Stimulated activated CD8-positive, alpha-beta memory T cell treated with anti-CD3 and anti-CD28 coated beads, Interleukin-7, amount 100 ng/mL, for 24 hours (primary cell): ENCODE measurements at regions not wholly inside any gene's neighbourhood (a gene's known extent, or its start where the extent isn't known, plus 50 kb on each side); places are given as distances from the start of the nearest gene placed in this dataset.
A peak's percentile ranks its signal among the peaks of the same experiment; 100 is the strongest.

ENCODE experiments used
- DNase-seq: peaks from one replicate; pipeline ENCODE4 v3.0.0-alpha.2; 2020; ENCODE audit warnings: low read depth

- no peak for DNase-seq
These were observed 840.7 kb downstream of the FAM181B start for GRCh38 chr11:81892770-81893635.

- DNase-seq: no peak
These were observed 845.3 kb downstream of the FAM181B start for GRCh38 chr11:81888391-81888790.

GRCh38 chr11:81887671-81888070, 846.0 kb downstream of the FAM181B start:
- no peak for DNase-seq

DNA sequence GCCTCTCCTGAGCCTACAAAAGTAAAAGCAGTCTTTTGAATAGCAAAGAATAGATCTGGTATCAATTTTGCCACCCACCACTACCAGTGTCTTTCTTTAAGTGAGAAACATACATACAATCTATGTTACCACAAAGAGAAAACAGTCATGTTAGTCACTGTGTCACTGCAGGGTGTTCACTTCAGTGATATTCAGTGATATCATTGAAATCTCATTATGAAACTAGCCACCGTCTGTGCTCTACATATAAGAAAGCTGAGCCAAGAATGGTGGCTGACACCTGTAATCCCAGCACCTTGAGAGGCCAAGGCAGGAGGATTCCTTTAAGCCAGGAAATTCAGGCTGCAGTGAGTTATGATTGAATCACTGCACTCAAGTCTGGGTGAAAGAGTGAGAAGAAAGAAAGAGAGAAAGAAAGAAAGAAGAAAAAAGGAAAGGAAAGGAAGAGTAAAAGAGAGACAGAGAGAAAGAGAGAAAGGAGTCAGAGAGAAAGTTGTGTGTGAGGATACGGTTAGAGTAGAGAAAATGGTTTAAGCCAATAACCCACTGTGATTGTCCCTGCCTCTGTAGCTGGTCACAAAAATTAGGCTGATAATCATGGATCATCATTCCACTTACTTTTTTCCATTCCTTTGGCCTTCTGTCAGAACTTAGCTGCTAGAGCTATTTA, 847.1 kb downstream of the FAM181B start:
- DNase-seq: no peak

DNA sequence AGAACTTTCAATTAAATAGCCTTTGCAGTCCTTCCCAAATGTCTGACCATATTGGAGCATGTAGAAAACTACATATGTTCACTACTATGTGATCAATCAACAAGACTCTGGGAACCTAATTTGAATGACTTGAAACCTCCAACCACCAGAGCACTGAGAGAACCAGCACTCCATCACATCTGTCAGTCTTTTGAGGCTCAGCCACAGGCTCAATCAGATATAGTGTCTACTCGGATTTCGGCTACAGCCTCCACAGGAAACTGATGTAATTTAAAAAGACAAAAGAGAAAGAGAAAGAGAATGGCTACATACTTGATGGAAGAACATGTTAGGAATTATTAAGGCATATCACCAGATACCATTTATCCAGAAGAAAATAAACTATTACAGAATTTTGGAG, 859.0 kb downstream of the FAM181B start:
- DNase-seq: no peak

DNA sequence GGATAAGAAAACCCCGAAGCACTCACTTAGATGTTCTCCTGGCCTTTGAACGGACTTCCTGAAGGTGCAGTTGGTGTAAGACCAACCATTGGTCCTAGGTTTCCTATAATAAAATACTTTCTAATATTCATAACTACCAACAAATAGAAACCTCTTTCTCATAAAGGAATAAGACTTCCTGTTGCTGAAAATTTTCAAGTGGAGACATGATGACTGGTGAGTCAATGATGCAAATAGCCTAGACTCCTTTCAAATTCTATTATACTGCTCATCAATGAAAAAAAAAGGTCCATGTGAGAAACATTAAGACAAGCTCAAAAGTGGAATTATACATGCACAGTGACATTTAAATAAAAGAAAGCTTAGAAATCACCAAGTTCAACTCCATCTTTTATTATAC, 862.8 kb downstream of the FAM181B start:
- no peak for DNase-seq

DNA sequence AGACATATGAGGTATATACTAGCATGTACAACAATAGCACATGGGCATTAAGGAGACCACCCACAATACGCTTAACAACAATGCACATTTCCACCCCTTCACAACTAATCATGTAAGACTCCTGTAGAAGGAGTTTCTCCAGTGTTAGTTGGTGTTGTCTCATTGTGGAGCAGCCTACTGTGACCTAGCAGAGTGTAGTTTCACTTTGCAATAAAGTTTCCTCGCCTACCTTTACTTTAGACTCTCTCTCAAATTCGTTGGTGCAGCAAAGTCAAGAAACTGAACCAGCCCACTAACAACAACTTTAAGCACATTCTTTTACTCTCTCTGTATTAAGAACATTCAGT, 863.6 kb downstream of the FAM181B start:
- DNase-seq: no peak

DNA sequence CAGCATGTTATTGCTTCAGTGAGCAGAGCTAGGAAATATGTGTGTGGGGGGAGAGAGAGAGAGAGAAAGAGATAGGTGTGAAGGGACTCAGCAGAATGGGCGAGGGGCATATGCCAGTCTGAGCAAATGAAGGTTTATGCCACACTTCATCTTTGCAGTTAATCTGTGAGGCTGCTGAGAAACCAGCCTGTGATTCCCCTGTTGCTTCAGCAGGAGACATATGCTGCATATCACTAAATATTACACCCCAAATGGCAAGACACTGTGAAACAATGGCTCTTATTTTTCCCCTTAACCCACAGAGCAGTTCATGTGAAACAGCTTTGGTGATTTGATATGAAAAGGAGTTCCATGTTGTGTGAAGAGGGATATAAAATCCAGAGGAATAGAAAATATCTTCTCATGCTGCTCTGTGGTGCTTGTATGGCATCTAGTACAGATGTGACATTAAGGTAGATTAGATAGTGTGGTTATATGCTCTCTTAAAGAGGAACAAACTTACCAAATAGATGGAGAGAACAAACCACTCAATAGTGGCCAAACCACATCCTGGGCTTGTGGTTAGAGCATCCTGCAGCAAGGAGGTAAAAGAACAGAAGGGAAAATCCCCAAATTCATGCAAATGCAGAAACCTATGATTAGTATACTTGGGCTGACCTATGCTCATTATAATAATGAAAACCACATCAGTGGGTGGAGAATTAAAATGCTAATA, 864.2 kb downstream of the FAM181B start:
- DNase-seq: peak; percentile 64

DNA sequence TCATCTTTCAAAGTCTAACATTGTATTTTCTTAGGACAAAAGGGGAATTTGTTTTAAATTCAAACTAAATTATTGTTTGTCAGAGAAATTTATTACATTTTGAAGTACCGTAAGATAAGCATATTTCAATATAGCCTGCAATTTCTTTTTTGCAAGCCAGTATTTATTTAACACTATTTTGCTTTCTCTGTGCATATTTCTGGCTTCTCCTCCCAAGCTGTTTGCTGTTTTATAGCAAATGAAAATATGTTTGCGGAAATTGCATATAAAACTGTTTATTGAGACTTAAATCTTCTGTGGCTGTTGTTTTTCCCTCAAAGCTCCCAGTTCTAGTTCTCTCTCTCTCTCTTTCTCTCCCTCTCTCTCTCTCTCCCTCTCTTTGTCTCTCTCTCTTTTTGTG, 866.8 kb downstream of the FAM181B start:
- no peak for DNase-seq

DNA sequence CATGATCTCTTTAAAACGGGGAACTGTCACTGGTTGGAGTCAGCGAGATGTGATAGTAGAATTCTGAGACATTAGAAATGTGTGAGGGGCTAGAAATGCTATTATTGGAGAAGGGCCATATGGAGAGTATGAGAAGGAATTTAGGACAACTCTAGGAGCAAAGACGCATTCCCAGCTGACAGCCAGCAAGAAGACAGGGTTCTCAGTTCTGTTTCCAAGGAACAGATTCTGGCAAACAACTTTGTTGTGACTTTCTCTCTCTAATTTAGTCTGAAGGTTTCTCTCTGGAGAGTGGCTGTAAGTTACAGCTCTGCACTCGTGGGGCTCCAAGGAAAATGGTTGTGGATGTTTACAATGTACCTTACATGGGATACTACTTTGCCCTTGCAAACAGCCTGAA, 876.3 kb downstream of the FAM181B start:
- no peak for DNase-seq

DNA sequence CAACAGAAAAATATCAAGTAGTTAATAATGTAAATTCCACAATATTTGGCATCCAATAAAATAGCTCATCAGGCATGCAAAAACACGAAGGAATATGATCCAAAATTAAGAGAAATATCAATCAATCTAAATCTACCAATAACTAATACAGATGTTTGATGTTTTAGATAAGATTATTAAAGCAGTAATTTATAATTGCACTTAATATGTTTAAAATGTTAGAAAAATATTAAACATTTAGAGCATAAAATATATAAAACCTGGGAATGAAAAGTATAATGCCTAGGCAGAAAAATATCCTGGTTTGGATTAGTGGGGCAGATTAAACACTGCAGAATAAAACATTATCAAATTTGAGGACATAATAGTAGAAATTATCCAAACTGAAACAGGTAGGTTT, 879.9 kb downstream of the FAM181B start:
- DNase-seq: no peak

DNA sequence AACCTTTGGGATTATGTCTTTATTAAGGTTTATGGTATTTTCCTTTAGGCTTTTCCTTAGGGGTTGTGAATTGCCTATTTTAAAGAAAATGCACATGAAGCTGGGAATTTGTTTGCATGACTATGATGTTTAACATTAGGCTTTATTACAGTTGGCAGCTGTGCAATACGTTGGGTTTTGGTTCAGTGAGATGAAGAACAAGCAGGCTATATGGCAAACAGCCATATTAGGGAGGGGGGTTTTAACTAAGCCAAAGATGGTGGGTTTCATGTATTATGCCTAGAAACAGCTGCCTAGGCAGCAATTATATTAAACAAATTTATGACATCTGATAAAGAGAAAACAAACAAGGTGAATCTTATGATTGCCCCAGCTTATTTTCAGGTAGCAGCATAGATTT, 880.8 kb downstream of the FAM181B start:
- DNase-seq: no peak

- no peak for DNase-seq
These were observed 893.3 kb downstream of the FAM181B start for GRCh38 chr11:81840380-81840779.

- no peak for DNase-seq
These were observed 893.7 kb downstream of the FAM181B start for GRCh38 chr11:81839976-81840375.

- DNase-seq: no peak
These were observed 894.6 kb downstream of the FAM181B start for GRCh38 chr11:81839016-81839415.

- no peak for DNase-seq
These were observed 903.7 kb downstream of the FAM181B start for GRCh38 chr11:81829976-81830375.

GRCh38 chr11:81825346-81825745, 908.3 kb downstream of the FAM181B start:
- DNase-seq: no peak

GRCh38 chr11:81819462-81819861, 914.2 kb downstream of the FAM181B start:
- DNase-seq: no peak

DNA sequence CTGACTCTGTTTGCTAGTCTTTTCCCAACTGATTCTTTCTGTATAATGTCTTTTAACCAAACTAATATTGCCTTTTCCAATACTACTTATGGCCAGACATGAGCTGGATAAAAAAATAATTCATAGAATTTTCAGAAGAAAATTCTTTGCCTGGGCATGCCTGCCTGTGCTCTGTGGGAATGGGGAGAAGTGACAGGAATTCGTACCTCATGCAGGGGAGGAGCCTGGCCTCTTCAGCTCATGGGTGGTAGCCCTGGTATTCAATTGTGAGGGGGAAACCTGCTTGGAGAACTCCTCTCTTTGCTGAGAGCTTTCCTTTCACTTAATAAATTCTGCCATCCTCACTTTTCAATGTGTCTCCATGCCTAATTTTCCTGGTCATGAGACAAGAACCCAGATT, 928.8 kb downstream of the FAM181B start:
- no peak for DNase-seq

DNA sequence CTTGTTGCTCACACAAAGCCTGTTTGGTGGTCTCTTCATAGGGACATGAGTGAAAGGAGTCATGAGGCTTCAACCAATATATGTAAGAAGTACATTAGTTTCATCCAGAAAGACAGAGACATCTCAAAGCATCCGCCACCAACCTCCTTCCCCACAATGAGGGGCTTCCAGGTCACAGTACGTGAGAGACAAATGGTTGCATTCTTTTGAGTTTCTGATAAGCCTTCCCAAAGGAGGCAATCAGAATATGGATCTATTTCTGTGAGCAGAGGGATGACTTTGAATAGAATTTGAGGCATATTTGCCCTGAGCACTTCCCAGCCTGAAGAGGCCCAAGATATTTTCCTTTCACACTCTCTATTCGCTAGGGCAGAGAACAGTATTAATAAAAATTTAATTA, 931.1 kb downstream of the FAM181B start:
- no peak for DNase-seq

- no peak for DNase-seq
These were observed 941.2 kb downstream of the FAM181B start for GRCh38 chr11:81792416-81792815.

DNA sequence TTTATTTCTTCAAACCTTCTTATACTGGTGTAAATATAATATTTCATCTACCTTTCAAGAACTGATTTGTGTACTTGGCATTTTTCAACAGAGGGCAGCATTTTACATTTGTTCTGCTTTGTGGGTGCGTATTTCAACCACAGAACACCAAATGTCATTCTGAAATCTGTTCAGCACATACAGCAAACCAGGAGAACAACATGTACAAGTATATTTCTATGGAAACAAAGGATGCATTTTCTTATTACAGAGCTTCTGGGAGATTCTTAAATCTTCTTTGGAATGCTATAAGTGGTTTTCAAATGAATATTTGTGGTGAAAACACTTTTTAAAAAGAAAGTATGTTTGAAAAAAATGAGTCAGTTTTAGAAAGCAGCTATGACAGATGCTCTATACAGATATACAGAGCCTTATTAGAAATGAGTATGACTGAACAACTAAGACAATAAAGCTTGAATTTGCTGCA, 946.0 kb downstream of the FAM181B start:
- no peak for DNase-seq

DNA sequence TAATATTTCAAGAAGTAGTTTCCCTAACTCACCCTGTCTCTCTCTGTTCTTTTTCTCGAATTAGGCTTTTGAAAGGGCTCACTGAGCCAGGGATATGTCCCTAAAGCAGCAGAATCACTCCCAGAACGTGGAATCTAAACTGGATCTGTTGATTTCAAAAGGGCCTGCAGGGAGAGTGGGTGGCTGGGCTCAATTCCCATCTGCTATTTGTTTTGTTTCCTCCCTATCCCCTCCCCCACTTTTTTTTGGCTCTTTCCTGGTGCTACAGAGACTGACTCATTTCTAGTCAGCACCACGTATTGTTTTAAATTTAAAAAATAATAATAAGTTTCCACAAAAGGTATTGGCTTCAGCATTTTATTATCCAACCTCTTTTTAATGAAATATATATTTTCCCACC, 961.5 kb downstream of the FAM181B start:
- DNase-seq: no peak
